ENCODE measurements at regions not wholly inside any gene's neighbourhood (a gene's known extent, or its start where the extent isn't known, plus 50 kb on each side); places are given as distances from the start of the nearest gene placed in this dataset.

GRCh38 chr11:69373251-69373635 lies 79.3 kb downstream of the MYEOV start:
- TF ChIP-seq SUZ12 (IDR thresholded peaks at IDR 0.05; ENCODE audit: extremely low read depth, insufficient read depth, insufficient read length) (no peak), ZNF274 (IDR thresholded peaks at IDR 0.05; ENCODE audit: low read depth, low read length) (no peak), YY1 (IDR thresholded peaks at IDR 0.05; ENCODE audit: insufficient read depth, insufficient read length) (no peak)

Data from NT2/D1 (cell line).